ENCODE measurements at regions not wholly inside any gene's neighbourhood (a gene's known extent, or its start where the extent isn't known, plus 50 kb on each side); places are given as distances from the start of the nearest gene placed in this dataset.

DNA sequence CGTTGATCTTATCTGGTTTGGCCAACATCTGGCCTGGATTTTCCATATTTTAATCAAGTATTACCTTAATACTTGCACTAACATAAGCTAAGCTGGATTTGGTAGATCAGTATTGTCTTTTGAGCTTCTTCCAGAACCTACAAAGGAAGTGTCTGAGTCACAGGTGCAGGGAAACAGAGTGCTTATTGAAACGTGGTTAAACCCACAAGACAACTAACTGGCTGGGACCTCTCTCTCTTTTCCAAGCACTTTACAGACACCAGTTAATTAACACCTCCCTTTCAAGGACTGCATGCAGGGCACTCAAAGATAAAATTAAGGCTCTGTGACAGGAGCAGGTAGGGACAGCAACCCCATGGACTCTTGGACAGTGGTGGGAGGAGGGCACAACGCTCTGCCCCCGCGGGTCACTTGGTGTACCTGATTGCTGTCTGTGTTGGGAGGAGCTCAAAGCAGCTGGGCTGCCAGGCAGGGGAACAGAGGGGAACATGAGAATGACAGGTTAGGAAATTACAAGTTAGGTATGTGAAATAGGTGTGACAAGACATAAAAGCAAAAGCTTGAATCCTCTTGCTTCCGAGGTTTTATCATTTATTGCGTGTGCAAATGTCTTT lies 133.7 kb upstream of the MON1B start:
- no peak for TF ChIP-seq NR3C1 (CRISPR knock-in tag; conservative IDR thresholded peaks at IDR 0.05; ENCODE audit: low read depth)
- ChIA-PET CTCF (no interaction called here), POLR2A (no interaction called here)
- H3K27me3 Mint-ChIP-seq (ENCODE audit: low read depth), result no peaks in the 10 kb centered on the region
- peaks cover 40% of the 10 kb centered on the region for H3K9me3 Mint-ChIP-seq
- H3K4me1 Mint-ChIP-seq, result no peaks in the 10 kb centered on the region
- H3K36me3 Mint-ChIP-seq, result peaks cover 7% of the 10 kb centered on the region; the same call in 1 of the 2 replicates
- no peak overlapping the region for H3K4me3 Mint-ChIP-seq
- no peak overlapping the region for H3K27ac Mint-ChIP-seq
- ATAC-seq (no peak), DNase-seq (ENCODE audit: low spot score) (no peak)

GRCh38 chr16:77059446-77059845 lies 131.5 kb upstream of the MON1B start:
- Mint-ChIP-seq H3K4me1 (peaks cover 8% of the 10 kb centered on the region), H3K4me3 (no peak overlapping the region), H3K27ac (no peak overlapping the region), H3K9me3 (peaks cover 51% of the 10 kb centered on the region), H3K27me3 (ENCODE audit: low read depth) (no peaks in the 10 kb centered on the region), H3K36me3 (peaks cover 16% of the 10 kb centered on the region; the same call in 1 of the 2 replicates)
- CTCF ChIA-PET, result no interaction called here
- POLR2A ChIA-PET, result no interaction called here
- TF ChIP-seq SP1 (CRISPR knock-in tag; conservative IDR thresholded peaks at IDR 0.05) (no peak), NR2C2 (CRISPR knock-in tag; IDR thresholded peaks at IDR 0.05) (no peak), FOXJ3 (CRISPR knock-in tag; IDR thresholded peaks at IDR 0.05; ENCODE audit: borderline replicate concordance) (no peak), MYBL2 (CRISPR knock-in tag; IDR thresholded peaks at IDR 0.05) (no peak), TCF7 (CRISPR knock-in tag; IDR thresholded peaks at IDR 0.05; ENCODE audit: low read depth) (no peak), ZNF317 (CRISPR knock-in tag; IDR thresholded peaks at IDR 0.05; ENCODE audit: borderline replicate concordance, low read depth) (no peak), ZNF219 (CRISPR knock-in tag; IDR thresholded peaks at IDR 0.05; ENCODE audit: borderline replicate concordance) (no peak), EMX1 (CRISPR knock-in tag; IDR thresholded peaks at IDR 0.05) (no peak), MXD4 (CRISPR knock-in tag; IDR thresholded peaks at IDR 0.05; ENCODE audit: borderline replicate concordance) (no peak), ATF1 (CRISPR knock-in tag; IDR thresholded peaks at IDR 0.05) (no peak), PRRX2 (CRISPR knock-in tag; IDR thresholded peaks at IDR 0.05) (no peak), RORB (CRISPR knock-in tag; IDR thresholded peaks at IDR 0.05) (no peak), NR3C1 (CRISPR knock-in tag; conservative IDR thresholded peaks at IDR 0.05; ENCODE audit: low read depth) (no peak), JUN (CRISPR knock-in tag; IDR thresholded peaks at IDR 0.05) (no peak), GRHL2 (CRISPR knock-in tag; IDR thresholded peaks at IDR 0.05; ENCODE audit: insufficient replicate concordance, severe bottlenecking) (no peak)
- TF ChIP-seq, protein P1, sequence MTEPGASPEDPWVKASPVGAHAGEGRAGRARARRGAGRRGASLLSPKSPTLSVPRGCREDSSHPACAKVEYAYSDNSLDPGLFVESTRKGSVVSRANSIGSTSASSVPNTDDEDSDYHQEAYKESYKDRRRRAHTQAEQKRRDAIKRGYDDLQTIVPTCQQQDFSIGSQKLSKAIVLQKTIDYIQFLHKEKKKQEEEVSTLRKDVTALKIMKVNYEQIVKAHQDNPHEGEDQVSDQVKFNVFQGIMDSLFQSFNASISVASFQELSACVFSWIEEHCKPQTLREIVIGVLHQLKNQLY (CRISPR knock-in tag; IDR thresholded peaks at IDR 0.05), result no peak
- TF ChIP-seq, protein P2, sequence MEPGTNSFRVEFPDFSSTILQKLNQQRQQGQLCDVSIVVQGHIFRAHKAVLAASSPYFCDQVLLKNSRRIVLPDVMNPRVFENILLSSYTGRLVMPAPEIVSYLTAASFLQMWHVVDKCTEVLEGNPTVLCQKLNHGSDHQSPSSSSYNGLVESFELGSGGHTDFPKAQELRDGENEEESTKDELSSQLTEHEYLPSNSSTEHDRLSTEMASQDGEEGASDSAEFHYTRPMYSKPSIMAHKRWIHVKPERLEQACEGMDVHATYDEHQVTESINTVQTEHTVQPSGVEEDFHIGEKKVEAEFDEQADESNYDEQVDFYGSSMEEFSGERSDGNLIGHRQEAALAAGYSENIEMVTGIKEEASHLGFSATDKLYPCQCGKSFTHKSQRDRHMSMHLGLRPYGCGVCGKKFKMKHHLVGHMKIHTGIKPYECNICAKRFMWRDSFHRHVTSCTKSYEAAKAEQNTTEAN (CRISPR knock-in tag; IDR thresholded peaks at IDR 0.05), result no peak
- TF ChIP-seq, protein P3, sequence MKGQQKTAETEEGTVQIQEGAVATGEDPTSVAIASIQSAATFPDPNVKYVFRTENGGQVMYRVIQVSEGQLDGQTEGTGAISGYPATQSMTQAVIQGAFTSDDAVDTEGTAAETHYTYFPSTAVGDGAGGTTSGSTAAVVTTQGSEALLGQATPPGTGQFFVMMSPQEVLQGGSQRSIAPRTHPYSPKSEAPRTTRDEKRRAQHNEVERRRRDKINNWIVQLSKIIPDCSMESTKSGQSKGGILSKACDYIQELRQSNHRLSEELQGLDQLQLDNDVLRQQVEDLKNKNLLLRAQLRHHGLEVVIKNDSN (CRISPR knock-in tag; IDR thresholded peaks at IDR 0.05), result no peak
- TF ChIP-seq, protein P4, sequence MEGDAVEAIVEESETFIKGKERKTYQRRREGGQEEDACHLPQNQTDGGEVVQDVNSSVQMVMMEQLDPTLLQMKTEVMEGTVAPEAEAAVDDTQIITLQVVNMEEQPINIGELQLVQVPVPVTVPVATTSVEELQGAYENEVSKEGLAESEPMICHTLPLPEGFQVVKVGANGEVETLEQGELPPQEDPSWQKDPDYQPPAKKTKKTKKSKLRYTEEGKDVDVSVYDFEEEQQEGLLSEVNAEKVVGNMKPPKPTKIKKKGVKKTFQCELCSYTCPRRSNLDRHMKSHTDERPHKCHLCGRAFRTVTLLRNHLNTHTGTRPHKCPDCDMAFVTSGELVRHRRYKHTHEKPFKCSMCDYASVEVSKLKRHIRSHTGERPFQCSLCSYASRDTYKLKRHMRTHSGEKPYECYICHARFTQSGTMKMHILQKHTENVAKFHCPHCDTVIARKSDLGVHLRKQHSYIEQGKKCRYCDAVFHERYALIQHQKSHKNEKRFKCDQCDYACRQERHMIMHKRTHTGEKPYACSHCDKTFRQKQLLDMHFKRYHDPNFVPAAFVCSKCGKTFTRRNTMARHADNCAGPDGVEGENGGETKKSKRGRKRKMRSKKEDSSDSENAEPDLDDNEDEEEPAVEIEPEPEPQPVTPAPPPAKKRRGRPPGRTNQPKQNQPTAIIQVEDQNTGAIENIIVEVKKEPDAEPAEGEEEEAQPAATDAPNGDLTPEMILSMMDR (IDR thresholded peaks at IDR 0.05), result no peak
- TF ChIP-seq, protein P5, sequence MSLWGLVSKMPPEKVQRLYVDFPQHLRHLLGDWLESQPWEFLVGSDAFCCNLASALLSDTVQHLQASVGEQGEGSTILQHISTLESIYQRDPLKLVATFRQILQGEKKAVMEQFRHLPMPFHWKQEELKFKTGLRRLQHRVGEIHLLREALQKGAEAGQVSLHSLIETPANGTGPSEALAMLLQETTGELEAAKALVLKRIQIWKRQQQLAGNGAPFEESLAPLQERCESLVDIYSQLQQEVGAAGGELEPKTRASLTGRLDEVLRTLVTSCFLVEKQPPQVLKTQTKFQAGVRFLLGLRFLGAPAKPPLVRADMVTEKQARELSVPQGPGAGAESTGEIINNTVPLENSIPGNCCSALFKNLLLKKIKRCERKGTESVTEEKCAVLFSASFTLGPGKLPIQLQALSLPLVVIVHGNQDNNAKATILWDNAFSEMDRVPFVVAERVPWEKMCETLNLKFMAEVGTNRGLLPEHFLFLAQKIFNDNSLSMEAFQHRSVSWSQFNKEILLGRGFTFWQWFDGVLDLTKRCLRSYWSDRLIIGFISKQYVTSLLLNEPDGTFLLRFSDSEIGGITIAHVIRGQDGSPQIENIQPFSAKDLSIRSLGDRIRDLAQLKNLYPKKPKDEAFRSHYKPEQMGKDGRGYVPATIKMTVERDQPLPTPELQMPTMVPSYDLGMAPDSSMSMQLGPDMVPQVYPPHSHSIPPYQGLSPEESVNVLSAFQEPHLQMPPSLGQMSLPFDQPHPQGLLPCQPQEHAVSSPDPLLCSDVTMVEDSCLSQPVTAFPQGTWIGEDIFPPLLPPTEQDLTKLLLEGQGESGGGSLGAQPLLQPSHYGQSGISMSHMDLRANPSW (CRISPR knock-in tag; conservative IDR thresholded peaks at IDR 0.05; ENCODE audit: low read depth), result no peak
- DNase-seq (ENCODE audit: low spot score), result no peak
- ATAC-seq, result no peak

Measured in WTC11 (cell line).